Right atrium auricular region (tissue), 2 donors: ENCODE measurements at regions not wholly inside any gene's neighbourhood (a gene's known extent, or its start where the extent isn't known, plus 50 kb on each side); places are given as distances from the start of the nearest gene placed in this dataset.
A peak's percentile ranks its signal among the peaks of the same experiment; 100 is the strongest.

Source experiments
- DNase-seq: peaks from one replicate; pipeline ENCODE4 v3.0.0-alpha.2; 2019; ENCODE audit warnings: low spot score
- H3K27ac ChIP-seq, 2 donors: fragments of 200-600 bp; sonication (generic); 1 replicate in 1 of 2; 2 replicates in 1 of 2; pipeline ENCODE4 v1.5.1; 2016 to 2019
- H3K27me3 ChIP-seq, 2 donors: fragments of 200-600 bp; sonication (generic); one replicate each; pipeline versions ENCODE4 v1.5.1 to v1.6.0; 2017 to 2019
- H3K36me3 ChIP-seq: fragments of 200-600 bp; sonication (generic); one replicate; pipeline ENCODE4 v1.5.1; 2016
- H3K4me1 ChIP-seq, 2 donors: fragments of 200-600 bp; sonication (generic); one replicate each; pipeline versions ENCODE4 v1.5.1 to v1.6.0; 2017 to 2019
- H3K4me3 ChIP-seq, 2 donors: fragments of 200-600 bp; sonication (generic); 1 replicate in 1 of 2; 2 replicates in 1 of 2; pipeline ENCODE4 v1.5.1; 2017 to 2019; ENCODE audit warnings: mild to moderate bottlenecking in 1 of 2, moderate library complexity in 1 of 2
- H3K9me3 ChIP-seq, 2 donors: fragments of 200-600 bp; sonication (generic); one replicate each; pipeline ENCODE4 v1.5.1; 2019
- CTCF ChIP-seq, 2 donors: fragments of 200-600 bp; sonication (generic); IDR thresholded peaks; one replicate each; pipeline ENCODE4 v1.5.1; 2019; ENCODE audit warnings: antibody characterized with exemption in 2 of 2

GRCh38 chr21:35450830-35451229, 401.7 kb upstream of the RUNX1 start:
- Histone ChIP-seq H3K4me3 (no peak overlapping the region), H3K36me3 (no peaks in the 10 kb centered on the region), H3K27me3 (no peaks in the 10 kb centered on the region), H3K4me1 (peaks cover 0 to 8% of the 10 kb centered on the region in 2 donors), H3K27ac (no peak overlapping the region), H3K9me3 (no peaks in the 10 kb centered on the region)
- no peak for TF ChIP-seq CTCF (IDR thresholded peaks at IDR 0.05)
- DNase-seq = no peak

- no peak for TF ChIP-seq CTCF (IDR thresholded peaks at IDR 0.05)
- no peaks in the 10 kb centered on the region for H3K27me3 ChIP-seq
- no peaks in the 10 kb centered on the region for H3K9me3 ChIP-seq
- peak overlapping the region in 1 of 2 donors; percentile 32 for H3K27ac ChIP-seq
- DNase-seq = no peak
- H3K4me1 ChIP-seq = peaks cover 0 to 8% of the 10 kb centered on the region in 2 donors
- no peaks in the 10 kb centered on the region for H3K36me3 ChIP-seq
- H3K4me3 ChIP-seq = no peak overlapping the region
These were observed 400.7 kb upstream of the RUNX1 start for GRCh38 chr21:35449846-35450245.

GRCh38 chr21:35448876-35449599, 399.9 kb upstream of the RUNX1 start:
- peak overlapping the region; percentile 27 to 32 for H3K27ac ChIP-seq
- no peaks in the 10 kb centered on the region for H3K9me3 ChIP-seq
- TF ChIP-seq CTCF (IDR thresholded peaks at IDR 0.05) = no peak
- no peak for DNase-seq
- no peaks in the 10 kb centered on the region for H3K36me3 ChIP-seq
- H3K4me1 ChIP-seq = peaks cover 0 to 8% of the 10 kb centered on the region in 2 donors
- no peaks in the 10 kb centered on the region for H3K27me3 ChIP-seq
- H3K4me3 ChIP-seq = no peak overlapping the region

- Histone ChIP-seq H3K4me1 (peaks cover 0 to 8% of the 10 kb centered on the region in 2 donors), H3K36me3 (no peaks in the 10 kb centered on the region), H3K4me3 (no peak overlapping the region), H3K27ac (no peak overlapping the region), H3K9me3 (no peaks in the 10 kb centered on the region), H3K27me3 (no peaks in the 10 kb centered on the region)
- no peak for TF ChIP-seq CTCF (IDR thresholded peaks at IDR 0.05)
- no peak for DNase-seq
These were observed 395.3 kb upstream of the RUNX1 start for GRCh38 chr21:35444391-35444790.

GRCh38 chr21:35441868-35442582, 392.9 kb upstream of the RUNX1 start:
- Histone ChIP-seq H3K27me3 (no peaks in the 10 kb centered on the region), H3K27ac (no peak overlapping the region), H3K4me3 (no peak overlapping the region), H3K36me3 (no peaks in the 10 kb centered on the region), H3K4me1 (peaks cover 0 to 8% of the 10 kb centered on the region in 2 donors), H3K9me3 (no peaks in the 10 kb centered on the region)
- TF ChIP-seq CTCF (IDR thresholded peaks at IDR 0.05) = no peak
- DNase-seq = no peak
